Neural progenitor cell (in vitro differentiated cells): ENCODE measurements at regions not wholly inside any gene's neighbourhood (a gene's known extent, or its start where the extent isn't known, plus 50 kb on each side); places are given as distances from the start of the nearest gene placed in this dataset.

ENCODE experiments used
- EZH2 ChIP-seq: fragments of 200-600 bp; sonication (generic); IDR thresholded peaks from 2 replicates; pipeline ENCODE4 v1.6.1; 2017; ENCODE audit warnings: antibody characterized with exemption, mild to moderate bottlenecking, moderate library complexity
- EZH2phosphoT487 ChIP-seq: fragments of 200-600 bp; sonication (generic); IDR thresholded peaks from 2 replicates; pipeline ENCODE4 v1.6.1; 2017; ENCODE audit warnings: antibody characterized with exemption
- TF ChIP-seq, protein P1 (sequence below): fragments of 200-600 bp; sonication (generic); IDR thresholded peaks from 2 replicates; pipeline ENCODE4 v1.5.1; 2017; ENCODE audit warnings: antibody characterized with exemption, mild to moderate bottlenecking

DNA sequence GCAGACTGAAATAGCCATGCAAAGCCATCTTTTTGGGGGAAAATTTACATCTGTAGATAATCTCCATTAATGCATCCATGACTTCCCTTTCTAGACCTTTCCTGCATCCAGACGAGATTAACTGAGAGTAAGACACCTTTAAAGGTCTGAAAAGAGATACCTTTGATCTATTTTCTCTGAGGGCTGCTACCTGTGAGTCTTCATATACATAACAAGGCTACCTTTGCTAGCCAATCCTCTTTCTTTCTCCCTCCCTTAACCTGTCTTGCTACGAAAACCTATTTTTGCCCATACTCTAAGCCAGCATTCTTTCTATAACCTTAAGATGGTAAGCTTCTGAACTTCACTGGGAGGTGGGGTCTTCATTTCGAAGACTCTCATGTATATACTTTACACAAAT lies 908.5 kb upstream of the FBXO33 start:
- TF ChIP-seq, protein P1, sequence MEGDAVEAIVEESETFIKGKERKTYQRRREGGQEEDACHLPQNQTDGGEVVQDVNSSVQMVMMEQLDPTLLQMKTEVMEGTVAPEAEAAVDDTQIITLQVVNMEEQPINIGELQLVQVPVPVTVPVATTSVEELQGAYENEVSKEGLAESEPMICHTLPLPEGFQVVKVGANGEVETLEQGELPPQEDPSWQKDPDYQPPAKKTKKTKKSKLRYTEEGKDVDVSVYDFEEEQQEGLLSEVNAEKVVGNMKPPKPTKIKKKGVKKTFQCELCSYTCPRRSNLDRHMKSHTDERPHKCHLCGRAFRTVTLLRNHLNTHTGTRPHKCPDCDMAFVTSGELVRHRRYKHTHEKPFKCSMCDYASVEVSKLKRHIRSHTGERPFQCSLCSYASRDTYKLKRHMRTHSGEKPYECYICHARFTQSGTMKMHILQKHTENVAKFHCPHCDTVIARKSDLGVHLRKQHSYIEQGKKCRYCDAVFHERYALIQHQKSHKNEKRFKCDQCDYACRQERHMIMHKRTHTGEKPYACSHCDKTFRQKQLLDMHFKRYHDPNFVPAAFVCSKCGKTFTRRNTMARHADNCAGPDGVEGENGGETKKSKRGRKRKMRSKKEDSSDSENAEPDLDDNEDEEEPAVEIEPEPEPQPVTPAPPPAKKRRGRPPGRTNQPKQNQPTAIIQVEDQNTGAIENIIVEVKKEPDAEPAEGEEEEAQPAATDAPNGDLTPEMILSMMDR: no peak
- TF ChIP-seq EZH2phosphoT487 (no peak), EZH2 (no peak)
